Cardiac fibroblast (primary cell): ENCODE measurements at regions not wholly inside any gene's neighbourhood (a gene's known extent, or its start where the extent isn't known, plus 50 kb on each side); places are given as distances from the start of the nearest gene placed in this dataset.

Source experiments
- DNase-seq, 2 donors: peaks; one replicate each; pipeline versions ENCODE4 v3.0.0 to v3.0.0-alpha.2; 2010; ENCODE audit warnings: low read depth in 2 of 2
- H3K4me3 ChIP-seq, 2 donors: replicated peaks in 1 of 2; 1 replicate in 1 of 2; 2 replicates in 1 of 2; pipeline ENCODE4 v1.5.1; 2011; ENCODE audit warnings: low read depth in 2 of 2, low read length in 2 of 2, mild to moderate bottlenecking in 2 of 2, moderate library complexity in 1 of 2
- CTCF ChIP-seq: IDR thresholded peaks from one replicate; pipeline ENCODE4 v1.5.1; 2011; ENCODE audit warnings: low read depth, mild to moderate bottlenecking, low read length, inconsistent platforms

- no peak for TF ChIP-seq CTCF
- H3K4me3 ChIP-seq, result no peak overlapping the region
- DNase-seq, result no peak
Measured at GRCh38 chr11:44409558-44410236, 99.8 kb upstream of the ALX4 start.

GRCh38 chr11:44416776-44417175 is 106.8 kb upstream of the ALX4 start:
- peak in 1 of 2 donors; percentile 14 for DNase-seq
- no peak for TF ChIP-seq CTCF
- H3K4me3 ChIP-seq, result no peak overlapping the region

- DNase-seq, result no peak
- no peak overlapping the region for H3K4me3 ChIP-seq
- TF ChIP-seq CTCF, result no peak
Measured at GRCh38 chr11:44417731-44418455, 108.0 kb upstream of the ALX4 start.

- no peak overlapping the region for H3K4me3 ChIP-seq
- no peak for DNase-seq
- no peak for TF ChIP-seq CTCF
Measured at GRCh38 chr11:44418456-44418830, 108.5 kb upstream of the ALX4 start.

GRCh38 chr11:44421090-44421675 is 111.2 kb upstream of the ALX4 start:
- DNase-seq, result no peak
- TF ChIP-seq CTCF, result no peak
- H3K4me3 ChIP-seq, result no peak overlapping the region

GRCh38 chr11:44423289-44423688 is 113.3 kb upstream of the ALX4 start:
- no peak for TF ChIP-seq CTCF
- no peak for DNase-seq
- H3K4me3 ChIP-seq, result no peak overlapping the region
